SK-N-SH (cell line): ENCODE measurements at regions not wholly inside any gene's neighbourhood (a gene's known extent, or its start where the extent isn't known, plus 50 kb on each side); places are given as distances from the start of the nearest gene placed in this dataset.

ENCODE experiments used
- CTCF ChIA-PET: fragments of 300-600, 350-600 bp; formaldehyde crosslinking; extraction: SDS; loops from one replicate; lab custom pipeline; 2021; lab: Yijun Ruan, JAX
- POLR2A ChIA-PET: fragments of 350-600 bp; sonication (Branson Sonifier 250); formaldehyde crosslinking; extraction: SDS; loops from one replicate; lab custom pipeline; 2020; ENCODE audit warnings: antibody characterized with exemption, inconsistent platforms; lab: Yijun Ruan, JAX
- DNase-seq: peaks from one replicate; pipeline ENCODE4 v3.0.0; 2012
- H2AFZ ChIP-seq: fragments of 200-600 bp; sonication (generic); 2 replicates; pipeline ENCODE4 v1.8.1; 2016; ENCODE audit warnings: antibody characterized with exemption, mild to moderate bottlenecking, low read depth
- H3F3A ChIP-seq: fragments of 200-600 bp; sonication (generic); replicated peaks from 2 replicates; pipeline ENCODE3; 2016; ENCODE audit warnings: antibody characterized with exemption, mild to moderate bottlenecking; ENCODE audit not compliant: insufficient read depth
- H3K27ac ChIP-seq, 2 experiments: fragments of 200-500 bp in 1 of 2; fragments of 200-600 bp in 1 of 2; sonication (Bioruptor generic) in 1 of 2; sonication (generic), shearing (Covaris generic) in 1 of 2; 2 replicates each; pipeline versions ENCODE4 v1.5.1 to v1.6.1; 2014 to 2016; ENCODE audit warnings: low read depth in 2 of 2, inconsistent platforms in 1 of 2, low read length in 1 of 2, mild to moderate bottlenecking in 1 of 2, mixed read lengths in 1 of 2
- H3K27me3 ChIP-seq: fragments of 200-600 bp; sonication (generic), shearing (Covaris generic); 2 replicates; pipeline ENCODE4 v1.6.1; 2016; ENCODE audit warnings: mixed run types; ENCODE audit not compliant: insufficient read depth
- H3K36me3 ChIP-seq, 2 experiments: fragments of 200-500 bp in 1 of 2; fragments of 200-600 bp in 1 of 2; sonication (Bioruptor generic) in 1 of 2; sonication (generic) in 1 of 2; replicated peaks in 1 of 2; 2 replicates each; pipeline versions ENCODE3 to v1.5.1; 2014 to 2016; ENCODE audit warnings: low read length in 1 of 2, mild to moderate bottlenecking in 1 of 2; ENCODE audit not compliant: insufficient read depth in 2 of 2, control insufficient read depth in 1 of 2
- H3K4me1 ChIP-seq, 2 experiments: fragments of 200-500 bp in 1 of 2; fragments of 200-600 bp in 1 of 2; sonication (Bioruptor generic) in 1 of 2; sonication (generic), shearing (Covaris generic) in 1 of 2; 2 replicates each; pipeline versions ENCODE4 v1.5.1 to v1.6.1; 2014 to 2016; ENCODE audit warnings: low read depth in 1 of 2, low read length in 1 of 2, mixed run types in 1 of 2; ENCODE audit not compliant: insufficient read depth in 2 of 2, control insufficient read depth in 1 of 2
- H3K4me2 ChIP-seq: fragments of 200-600 bp; sonication (generic), shearing (Covaris generic); 2 replicates; pipeline ENCODE4 v1.6.1; 2017; ENCODE audit warnings: mixed run types
- H3K4me3 ChIP-seq, 2 experiments: fragments of 200-500 bp in 1 of 2; fragments of 200-600 bp in 1 of 2; sonication (Bioruptor generic) in 1 of 2; sonication (generic), shearing (Covaris generic) in 1 of 2; 2 replicates each; pipeline versions ENCODE4 v1.5.1 to v1.8.1; 2014 to 2016; ENCODE audit warnings: low read depth in 2 of 2, inconsistent platforms in 1 of 2, low read length in 1 of 2, mild to moderate bottlenecking in 1 of 2, mixed read lengths in 1 of 2, moderate library complexity in 1 of 2
- H3K79me2 ChIP-seq: fragments of 200-600 bp; sonication (generic); 2 replicates; pipeline ENCODE4 v1.8.1; 2017; ENCODE audit warnings: mild to moderate bottlenecking; ENCODE audit not compliant: insufficient read depth
- H3K9ac ChIP-seq: fragments of 200-600 bp; sonication (generic); 2 replicates; pipeline ENCODE4 v1.6.1; 2017; ENCODE audit warnings: mixed run types
- H3K9me2 ChIP-seq: fragments of 200-600 bp; sonication (generic); 2 replicates; pipeline ENCODE4 v1.6.1; 2017; ENCODE audit warnings: mixed run types
- H3K9me3 ChIP-seq: fragments of 200-600 bp; sonication (generic); 2 replicates; pipeline ENCODE4 v1.6.1; 2017; ENCODE audit warnings: mixed run types, mild to moderate bottlenecking, moderate library complexity
- H4K20me1 ChIP-seq: fragments of 200-600 bp; sonication (generic); 2 replicates; pipeline ENCODE4 v1.6.1; 2017; ENCODE audit warnings: mild to moderate bottlenecking, mixed run types; ENCODE audit not compliant: insufficient read depth
- CTCF ChIP-seq: fragments of 200-600 bp; sonication (generic); IDR thresholded peaks from 2 replicates; pipeline ENCODE4 v1.6.1; 2017; ENCODE audit warnings: antibody characterized with exemption, mild to moderate bottlenecking, moderate library complexity
- EP300 ChIP-seq, 2 experiments: IDR thresholded peaks; 2 replicates each; pipeline versions ENCODE4 v1.4.0 to v1.6.1; 2012; ENCODE audit warnings: borderline replicate concordance in 1 of 2, low read depth in 1 of 2, low read length in 1 of 2
- FOXJ3 ChIP-seq: sonication (generic); formaldehyde crosslinking; IDR thresholded peaks from 2 replicates; pipeline ENCODE4 v1.5.1; 2020; ENCODE audit warnings: mild to moderate bottlenecking, missing genetic modification reagents
- GABPA ChIP-seq: IDR thresholded peaks from 2 replicates; pipeline ENCODE4 v1.4.0; 2012; ENCODE audit warnings: low read depth, mild to moderate bottlenecking
- GATA2 ChIP-seq: sonication (generic); formaldehyde crosslinking; IDR thresholded peaks from 2 replicates; pipeline ENCODE4 v1.5.0; 2020; ENCODE audit warnings: mild to moderate bottlenecking, missing genetic modification reagents
- JUND ChIP-seq: IDR thresholded peaks from 2 replicates; pipeline ENCODE4 v1.4.0; 2012
- MEF2A ChIP-seq: IDR thresholded peaks from 2 replicates; pipeline ENCODE4 v1.4.0; 2012; ENCODE audit warnings: low read depth, borderline replicate concordance
- NFIC ChIP-seq: IDR thresholded peaks from 2 replicates; pipeline ENCODE4 v1.4.0; 2012; ENCODE audit warnings: borderline replicate concordance
- PBX3 ChIP-seq: IDR thresholded peaks from 2 replicates; pipeline ENCODE4; 2012
- REST ChIP-seq: IDR thresholded peaks from 2 replicates; pipeline ENCODE4 v1.6.1; 2012; ENCODE audit warnings: mild to moderate bottlenecking, low read depth, low read length, moderate library complexity
- TCF12 ChIP-seq: IDR thresholded peaks from 2 replicates; pipeline ENCODE4 v1.4.0; 2012
- USF2 ChIP-seq: fragments of 150-350 bp; IDR thresholded peaks from 2 replicates; pipeline ENCODE4 v1.6.1; 2017; ENCODE audit warnings: antibody characterized with exemption, low read length, low read depth, borderline replicate concordance
- YY1 ChIP-seq: IDR thresholded peaks from 2 replicates; pipeline ENCODE4 v1.4.0; 2012; ENCODE audit warnings: low read depth, mild to moderate bottlenecking
- WGBS: methylation state at CpG from one replicate; pipeline ENCODE4 v1.1.6; 2017; ENCODE audit warnings: low lambda C conversion rate; 5-methylcytosine and 5-hydroxymethylcytosine counted together

- POLR2A ChIA-PET: no interaction called here
- CTCF ChIA-PET: no interaction called here
- Histone ChIP-seq H2AFZ (no peak overlapping the region), H3K27ac (no peak overlapping the region)
- peak; percentile 7 for DNase-seq
- no peak for TF ChIP-seq EP300 (IDR thresholded peaks at IDR 0.05; ENCODE audit: borderline replicate concordance in 1 of 2, low read depth in 1 of 2, low read length in 1 of 2)
- TF ChIP-seq GABPA: no peak
- TF ChIP-seq CTCF: no peak; the same call in 1 of the 2 replicates
- no peak for TF ChIP-seq REST
- TF ChIP-seq, all 33 proteins: peak for 0
- H3K9ac ChIP-seq: no peak overlapping the region
- no peaks in the 10 kb centered on the region for H3K4me1 ChIP-seq
- no peaks in the 10 kb centered on the region for H3K36me3 ChIP-seq
- no peaks in the 10 kb centered on the region; the same call in 1 of the 2 replicates for H3K9me2 ChIP-seq
- H3K79me2 ChIP-seq: no peaks in the 10 kb centered on the region
- H4K20me1 ChIP-seq: no peaks in the 10 kb centered on the region
- H3K4me3 ChIP-seq: no peak overlapping the region
- no peaks in the 10 kb centered on the region for H3F3A ChIP-seq
- no peaks in the 10 kb centered on the region; the same call in 1 of the 2 replicates for H3K27me3 ChIP-seq
- H3K4me2 ChIP-seq: no peak overlapping the region
- no peaks in the 10 kb centered on the region for H3K9me3 ChIP-seq
- 2% methylated on average over 5 of the region's 5 CpGs for WGBS
Measured at GRCh38 chr4:111806331-111806730, 338.9 kb upstream of the FAM241A start.

GRCh38 chr4:111807576-111807975 lies 337.7 kb upstream of the FAM241A start:
- no peaks in the 10 kb centered on the region for H3K4me1 ChIP-seq
- no peak overlapping the region for H3K4me3 ChIP-seq
- no peaks in the 10 kb centered on the region for H3K9me2 ChIP-seq
- no peak overlapping the region for H3K4me2 ChIP-seq
- no peaks in the 10 kb centered on the region; the same call in 1 of the 2 replicates for H3K27me3 ChIP-seq
- no peaks in the 10 kb centered on the region for H3K79me2 ChIP-seq
- CTCF ChIA-PET: interaction anchor here (0.6 to 2.2 kb wide), 2 partner anchors 47 kb away, joined by 3 to 5 read pairs; no protein-coding TSS in a partner anchor
- 7% methylated on average over 5 of the region's 5 CpGs for WGBS
- H2AFZ ChIP-seq: no peak overlapping the region
- no peak overlapping the region for H3K9ac ChIP-seq
- no peaks in the 10 kb centered on the region for H4K20me1 ChIP-seq
- no peaks in the 10 kb centered on the region for H3K36me3 ChIP-seq
- H3F3A ChIP-seq: no peaks in the 10 kb centered on the region
- no peak for DNase-seq
- POLR2A ChIA-PET: no interaction called here
- H3K9me3 ChIP-seq: no peaks in the 10 kb centered on the region
- TF ChIP-seq YY1 (no peak), GATA2 (CRISPR knock-in tag) (no peak), NFIC (no peak), FOXJ3 (no peak), MEF2A (no peak), JUND (no peak), PBX3 (no peak), USF2 (no peak), TCF12 (no peak)
- H3K27ac ChIP-seq: no peak overlapping the region
